ENCODE measurements at regions not wholly inside any gene's neighbourhood (a gene's known extent, or its start where the extent isn't known, plus 50 kb on each side); places are given as distances from the start of the nearest gene placed in this dataset.

DNA sequence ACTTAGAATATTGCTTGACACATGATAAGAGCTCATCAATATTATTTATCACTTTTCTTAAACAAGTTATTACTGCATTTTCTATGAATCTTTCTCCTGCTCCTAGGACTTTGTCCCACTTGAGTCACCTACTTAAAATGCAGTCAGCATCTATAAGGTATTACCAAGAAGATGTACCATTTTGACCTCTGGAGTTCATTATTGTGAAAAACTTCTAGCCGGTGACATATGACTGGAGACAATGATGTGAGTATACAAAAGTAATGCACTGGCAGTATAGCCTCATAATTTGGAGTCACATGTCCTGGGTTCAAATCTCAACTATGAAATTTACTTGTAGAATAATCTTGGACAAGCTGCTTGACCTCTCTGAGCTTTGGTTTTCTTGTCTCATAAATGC, 278.5 kb downstream of the PLPP3 start:
- H3K79me2 ChIP-seq (ENCODE audit: insufficient read depth, low read length), result no peaks in the 10 kb centered on the region
- H3K27me3 ChIP-seq (ENCODE audit: insufficient read depth, low read length, poor library complexity, severe bottlenecking), result no peaks in the 10 kb centered on the region
- no peaks in the 10 kb centered on the region for H4K20me1 ChIP-seq (ENCODE audit: insufficient read depth, low read length, poor library complexity, severe bottlenecking)
- TF ChIP-seq CTCF (conservative IDR thresholded peaks at IDR 0.05; ENCODE audit: low read length) (no peak), EZH2phosphoT487 (IDR thresholded peaks at IDR 0.05; ENCODE audit: borderline replicate concordance) (no peak)
- H3K4me3 ChIP-seq (ENCODE audit: low read length, poor library complexity, severe bottlenecking), result no peak overlapping the region
- H3K9me2 ChIP-seq (replicated peaks; ENCODE audit: low read depth, low read length), result no peaks in the 10 kb centered on the region
- H3K4me1 ChIP-seq (ENCODE audit: insufficient read depth, low read length, poor library complexity, severe bottlenecking), result no peaks in the 10 kb centered on the region
- no peak overlapping the region for H2AFZ ChIP-seq (ENCODE audit: low read length)
- no peaks in the 10 kb centered on the region for H3F3A ChIP-seq (ENCODE audit: low read depth)
- no peaks in the 10 kb centered on the region for H3K36me3 ChIP-seq (ENCODE audit: insufficient read depth, low read length)
- no peak overlapping the region for H3K9ac ChIP-seq (ENCODE audit: low read depth, low read length, poor library complexity, severe bottlenecking)
- no peaks in the 10 kb centered on the region; the same call in 1 of the 2 replicates for H3K9me3 ChIP-seq (ENCODE audit: insufficient read depth, low read depth, low read length)
- no peak overlapping the region for H3K4me2 ChIP-seq (ENCODE audit: low read depth, low read length, poor library complexity, severe bottlenecking)

DNA sequence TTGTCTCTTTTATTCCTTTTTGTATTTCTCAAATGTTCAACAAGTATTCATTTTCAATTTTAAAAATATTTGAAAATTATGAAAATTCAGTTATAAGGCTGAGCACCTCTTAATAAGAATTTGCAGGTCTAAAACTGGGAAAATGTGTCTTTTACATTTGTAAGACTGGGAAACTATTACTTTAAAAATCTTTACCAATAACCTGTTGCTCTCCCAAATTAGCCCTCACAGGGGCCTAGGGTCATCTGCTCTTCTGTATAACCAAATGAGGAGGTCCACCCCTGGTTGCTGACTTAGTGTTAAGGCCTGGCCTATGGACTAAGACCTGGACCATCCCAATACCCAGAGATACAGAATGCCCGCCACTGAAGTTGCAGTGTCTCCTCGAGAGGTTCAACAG, 280.5 kb downstream of the PLPP3 start:
- no peak overlapping the region for H3K9ac ChIP-seq (ENCODE audit: low read depth, low read length, poor library complexity, severe bottlenecking)
- no peak overlapping the region for H3K4me2 ChIP-seq (ENCODE audit: low read depth, low read length, poor library complexity, severe bottlenecking)
- H3K9me3 ChIP-seq (ENCODE audit: insufficient read depth, low read depth, low read length), result no peaks in the 10 kb centered on the region; the same call in 1 of the 2 replicates
- no peaks in the 10 kb centered on the region for H3K79me2 ChIP-seq (ENCODE audit: insufficient read depth, low read length)
- no peaks in the 10 kb centered on the region for H3K27me3 ChIP-seq (ENCODE audit: insufficient read depth, low read length, poor library complexity, severe bottlenecking)
- H4K20me1 ChIP-seq (ENCODE audit: insufficient read depth, low read length, poor library complexity, severe bottlenecking), result no peaks in the 10 kb centered on the region
- H3K9me2 ChIP-seq (replicated peaks; ENCODE audit: low read depth, low read length), result no peaks in the 10 kb centered on the region
- no peaks in the 10 kb centered on the region for H3F3A ChIP-seq (ENCODE audit: low read depth)
- no peak overlapping the region for H3K4me3 ChIP-seq (ENCODE audit: low read length, poor library complexity, severe bottlenecking)
- no peaks in the 10 kb centered on the region for H3K4me1 ChIP-seq (ENCODE audit: insufficient read depth, low read length, poor library complexity, severe bottlenecking)
- no peak overlapping the region for H2AFZ ChIP-seq (ENCODE audit: low read length)
- TF ChIP-seq EZH2phosphoT487 (IDR thresholded peaks at IDR 0.05; ENCODE audit: borderline replicate concordance), result no peak
- no peak for TF ChIP-seq CTCF (conservative IDR thresholded peaks at IDR 0.05; ENCODE audit: low read length)
- no peaks in the 10 kb centered on the region for H3K36me3 ChIP-seq (ENCODE audit: insufficient read depth, low read length)

- TF ChIP-seq CTCF (conservative IDR thresholded peaks at IDR 0.05; ENCODE audit: low read length), result no peak
- TF ChIP-seq EZH2phosphoT487 (IDR thresholded peaks at IDR 0.05; ENCODE audit: borderline replicate concordance), result no peak
- H3K4me1 ChIP-seq (ENCODE audit: insufficient read depth, low read length, poor library complexity, severe bottlenecking), result no peaks in the 10 kb centered on the region
Observed at GRCh38 chr1:56297904-56298303, 281.5 kb downstream of the PLPP3 start.

More at GRCh38 chr1:56297904-56298303, 281.5 kb downstream of the PLPP3 start:
- Histone ChIP-seq H3K9ac (ENCODE audit: low read depth, low read length, poor library complexity, severe bottlenecking) (no peak overlapping the region), H3K79me2 (ENCODE audit: insufficient read depth, low read length) (no peaks in the 10 kb centered on the region), H4K20me1 (ENCODE audit: insufficient read depth, low read length, poor library complexity, severe bottlenecking) (no peaks in the 10 kb centered on the region), H3K27me3 (ENCODE audit: insufficient read depth, low read length, poor library complexity, severe bottlenecking) (no peaks in the 10 kb centered on the region), H3K9me3 (ENCODE audit: insufficient read depth, low read depth, low read length) (no peaks in the 10 kb centered on the region; the same call in 1 of the 2 replicates), H3F3A (ENCODE audit: low read depth) (no peaks in the 10 kb centered on the region), H2AFZ (ENCODE audit: low read length) (no peak overlapping the region), H3K36me3 (ENCODE audit: insufficient read depth, low read length) (no peaks in the 10 kb centered on the region), H3K9me2 (replicated peaks; ENCODE audit: low read depth, low read length) (no peaks in the 10 kb centered on the region), H3K4me3 (ENCODE audit: low read length, poor library complexity, severe bottlenecking) (no peak overlapping the region), H3K4me2 (ENCODE audit: low read depth, low read length, poor library complexity, severe bottlenecking) (no peak overlapping the region)

Measured in Loucy (cell line).